SK-N-SH treated with all-trans-retinoic acid at 6 μM for 48 hours (cell line): ENCODE measurements at regions not wholly inside any gene's neighbourhood (a gene's known extent, or its start where the extent isn't known, plus 50 kb on each side); places are given as distances from the start of the nearest gene placed in this dataset.
"Not testable (repeated sequence)": the region's sequence is repeated elsewhere in the genome, so short reads cannot be mapped to it uniquely, and the experiment has no call there.

Experiments
- ATAC-seq: fragments of 200-7000 bp; cut with Tn5 transposase; 3 replicates; pipeline ENCODE4 v1.9.1; 2020; ENCODE audit warnings: mild to moderate bottlenecking, moderate library complexity
- ARNTL ChIP-seq: fragments of 450-650 bp; formaldehyde crosslinking; IDR thresholded peaks from 2 replicates; pipeline ENCODE4 v1.5.0; 2020; ENCODE audit warnings: low read depth, mild to moderate bottlenecking, moderate library complexity, borderline replicate concordance
- CSDC2 ChIP-seq: fragments of 250-450 bp; sonication (Bioruptor Pico); IDR thresholded peaks from 2 replicates; pipeline ENCODE4 v1.5.0; 2020; ENCODE audit warnings: mild to moderate bottlenecking, moderate library complexity
- CSRNP3 ChIP-seq: fragments of 250-450 bp; sonication (Bioruptor Pico); IDR thresholded peaks from 2 replicates; pipeline ENCODE4 v1.5.1; 2021; ENCODE audit warnings: mild to moderate bottlenecking, moderate library complexity
- ESRRG ChIP-seq: fragments of 250-450 bp; sonication (Bioruptor Pico); IDR thresholded peaks from 2 replicates; pipeline ENCODE4 v1.6.1; 2021; ENCODE audit warnings: mild to moderate bottlenecking
- GLIS3 ChIP-seq: fragments of 250-450 bp; sonication (Bioruptor Pico); IDR thresholded peaks from 2 replicates; pipeline ENCODE4 v1.5.0; 2020; ENCODE audit warnings: mild to moderate bottlenecking, moderate library complexity
- ISL1 ChIP-seq: fragments of 250-450 bp; sonication (Bioruptor Pico); IDR thresholded peaks from 2 replicates; pipeline ENCODE4 v2.1.2; 2022; ENCODE audit warnings: mild to moderate bottlenecking, moderate library complexity
- OSR1 ChIP-seq: fragments of 250-450 bp; sonication (Bioruptor Pico); IDR thresholded peaks from 2 replicates; pipeline ENCODE4 v1.8.0; 2022; ENCODE audit warnings: moderate library complexity, mild to moderate bottlenecking, inconsistent platforms
- PATZ1 ChIP-seq: fragments of 250-450 bp; sonication (Bioruptor Pico); IDR thresholded peaks from 2 replicates; pipeline ENCODE4 v1.8.0; 2020; ENCODE audit warnings: mild to moderate bottlenecking, moderate library complexity, borderline replicate concordance
- POU6F1 ChIP-seq: fragments of 250-450 bp; sonication (Bioruptor Pico); IDR thresholded peaks from 2 replicates; pipeline ENCODE4 v1.8.0; 2021; ENCODE audit warnings: low read depth, mild to moderate bottlenecking, moderate library complexity, borderline replicate concordance
- PPARA ChIP-seq: fragments of 250-450 bp; sonication (Bioruptor Pico); IDR thresholded peaks from 2 replicates; pipeline ENCODE4 v1.5.0; 2020; ENCODE audit warnings: mild to moderate bottlenecking, borderline replicate concordance
- RARB ChIP-seq: fragments of 250-450 bp; sonication (Bioruptor Pico); IDR thresholded peaks from 2 replicates; pipeline ENCODE4 v1.8.0; 2021; ENCODE audit warnings: mild to moderate bottlenecking, moderate library complexity
- TCF4 ChIP-seq: fragments of 250-450 bp; sonication (Bioruptor Pico); IDR thresholded peaks from 2 replicates; pipeline ENCODE4 v1.8.0; 2021; ENCODE audit warnings: mild to moderate bottlenecking, moderate library complexity, borderline replicate concordance
- TOX ChIP-seq: fragments of 250-450 bp; sonication (Bioruptor Pico); IDR thresholded peaks from 2 replicates; pipeline ENCODE4 v1.8.0; 2021; ENCODE audit warnings: mild to moderate bottlenecking, moderate library complexity, borderline replicate concordance
- TSHZ2 ChIP-seq: fragments of 250-450 bp; sonication (Bioruptor Pico); IDR thresholded peaks from 2 replicates; pipeline ENCODE4 v1.5.0; 2020; ENCODE audit warnings: mild to moderate bottlenecking, moderate library complexity
- ZC3H10 ChIP-seq: fragments of 250-450 bp; sonication (Bioruptor Pico); IDR thresholded peaks from 2 replicates; pipeline ENCODE4 v1.5.1; 2021; ENCODE audit warnings: mild to moderate bottlenecking, moderate library complexity
- ZFP30 ChIP-seq: fragments of 450-650 bp; formaldehyde crosslinking; IDR thresholded peaks from 2 replicates; pipeline ENCODE4 v1.5.0; 2022; ENCODE audit warnings: mild to moderate bottlenecking, moderate library complexity
- ZNF565 ChIP-seq: fragments of 450-650 bp; formaldehyde crosslinking; conservative IDR thresholded peaks from 2 replicates; pipeline ENCODE4 v1.5.0; 2020; ENCODE audit warnings: low read depth, mild to moderate bottlenecking, moderate library complexity
- ZNF70 ChIP-seq: fragments of 450-650 bp; formaldehyde crosslinking; IDR thresholded peaks from 2 replicates; pipeline ENCODE4 v1.5.0; 2020; ENCODE audit warnings: mild to moderate bottlenecking, moderate library complexity
- ZNF8 ChIP-seq: fragments of 450-650 bp; formaldehyde crosslinking; IDR thresholded peaks from 2 replicates; pipeline ENCODE4 v1.5.0; 2020; ENCODE audit warnings: mild to moderate bottlenecking, moderate library complexity

GRCh38 chr17:22268214-22268911 is 576.0 kb downstream of the KCNJ18 start (continued):
- TF ChIP-seq ZFP30 (CRISPR knock-in tag) (no peak), TCF4 (no peak), CSRNP3 (no peak)

- peak; percentile 6; the same call in 2 of the 3 replicates for ATAC-seq
- no peak for TF ChIP-seq OSR1 (CRISPR knock-in tag)
- TF ChIP-seq PPARA (CRISPR knock-in tag), result no peak
- no peak for TF ChIP-seq CSRNP3
- no peak for TF ChIP-seq ZFP30 (CRISPR knock-in tag)
- TF ChIP-seq ESRRG (CRISPR knock-in tag), result no peak
- no peak for TF ChIP-seq ZNF8 (CRISPR knock-in tag)
Observed at GRCh38 chr17:22268912-22269220, 576.5 kb downstream of the KCNJ18 start.

GRCh38 chr17:22270381-22270780 is 578.1 kb downstream of the KCNJ18 start:
- ATAC-seq, result no peak
- no peak for TF ChIP-seq ZC3H10 (CRISPR knock-in tag)
- no peak for TF ChIP-seq ISL1 (CRISPR knock-in tag)

- not testable (repeated sequence) for ATAC-seq
Observed at GRCh38 chr17:22270809-22271208, 578.5 kb downstream of the KCNJ18 start.

- ATAC-seq, result no peak
- TF ChIP-seq GLIS3 (CRISPR knock-in tag), result no peak
- no peak for TF ChIP-seq PPARA (CRISPR knock-in tag)
- no peak for TF ChIP-seq TOX (CRISPR knock-in tag)
Observed at GRCh38 chr17:22272363-22273146, 580.2 kb downstream of the KCNJ18 start.

- no peak for ATAC-seq
- TF ChIP-seq TOX (CRISPR knock-in tag), result no peak
- TF ChIP-seq ZC3H10 (CRISPR knock-in tag), result no peak
- no peak for TF ChIP-seq PPARA (CRISPR knock-in tag)
- no peak for TF ChIP-seq ARNTL (CRISPR knock-in tag)
- no peak for TF ChIP-seq TCF4
- no peak for TF ChIP-seq POU6F1
- TF ChIP-seq ISL1 (CRISPR knock-in tag), result no peak
- no peak for TF ChIP-seq CSRNP3
- TF ChIP-seq CSDC2, result no peak
- TF ChIP-seq RARB (CRISPR knock-in tag), result no peak
- no peak for TF ChIP-seq ZNF70 (CRISPR knock-in tag)
- no peak for TF ChIP-seq TSHZ2 (CRISPR knock-in tag)
- no peak for TF ChIP-seq GLIS3 (CRISPR knock-in tag)
- no peak for TF ChIP-seq ZFP30 (CRISPR knock-in tag)
- no peak for TF ChIP-seq OSR1 (CRISPR knock-in tag)
- TF ChIP-seq PATZ1 (CRISPR knock-in tag), result no peak
- TF ChIP-seq ZNF565 (CRISPR knock-in tag), result no peak
- no peak for TF ChIP-seq ESRRG (CRISPR knock-in tag)
Observed at GRCh38 chr17:22273308-22273707, 581.0 kb downstream of the KCNJ18 start.
